A673 (cell line): ENCODE measurements at regions not wholly inside any gene's neighbourhood (a gene's known extent, or its start where the extent isn't known, plus 50 kb on each side); places are given as distances from the start of the nearest gene placed in this dataset.

Source experiments
- EZH2 ChIP-seq: fragments of 200-600 bp; sonication (generic); IDR thresholded peaks from 2 replicates; pipeline ENCODE4 v1.6.1; 2017; ENCODE audit warnings: borderline replicate concordance, low read depth, mild to moderate bottlenecking, mixed read lengths, antibody characterized with exemption, low read length; ENCODE audit not compliant: poor library complexity, severe bottlenecking
- TF ChIP-seq, protein P1 (sequence below): fragments of 300-800, 200-600 bp; sonication (generic); conservative IDR thresholded peaks from 2 replicates; pipeline ENCODE4 v1.5.1; 2017; ENCODE audit warnings: low read depth, mild to moderate bottlenecking, antibody characterized with exemption, low read length, moderate library complexity, mixed read lengths

DNA sequence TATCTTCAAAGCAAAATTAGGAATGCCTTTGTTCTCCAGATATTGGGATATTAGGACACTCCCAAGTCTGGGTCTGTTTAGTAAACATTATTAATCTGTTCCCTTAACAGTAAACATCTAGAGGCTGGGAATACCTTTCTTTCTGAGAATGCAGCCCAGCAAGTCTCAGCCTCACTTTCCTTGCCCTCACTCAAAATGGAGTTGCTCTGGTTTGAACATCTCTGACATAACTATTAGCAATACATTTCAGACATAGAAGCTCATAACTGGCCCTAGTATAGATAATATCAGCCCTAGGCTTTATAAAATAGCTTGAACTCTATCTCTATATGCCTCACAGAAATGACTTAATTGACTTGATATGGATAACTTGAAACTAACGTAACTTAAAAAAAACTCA, 299.8 kb downstream of the SPATA18 start:
- TF ChIP-seq, protein P1, sequence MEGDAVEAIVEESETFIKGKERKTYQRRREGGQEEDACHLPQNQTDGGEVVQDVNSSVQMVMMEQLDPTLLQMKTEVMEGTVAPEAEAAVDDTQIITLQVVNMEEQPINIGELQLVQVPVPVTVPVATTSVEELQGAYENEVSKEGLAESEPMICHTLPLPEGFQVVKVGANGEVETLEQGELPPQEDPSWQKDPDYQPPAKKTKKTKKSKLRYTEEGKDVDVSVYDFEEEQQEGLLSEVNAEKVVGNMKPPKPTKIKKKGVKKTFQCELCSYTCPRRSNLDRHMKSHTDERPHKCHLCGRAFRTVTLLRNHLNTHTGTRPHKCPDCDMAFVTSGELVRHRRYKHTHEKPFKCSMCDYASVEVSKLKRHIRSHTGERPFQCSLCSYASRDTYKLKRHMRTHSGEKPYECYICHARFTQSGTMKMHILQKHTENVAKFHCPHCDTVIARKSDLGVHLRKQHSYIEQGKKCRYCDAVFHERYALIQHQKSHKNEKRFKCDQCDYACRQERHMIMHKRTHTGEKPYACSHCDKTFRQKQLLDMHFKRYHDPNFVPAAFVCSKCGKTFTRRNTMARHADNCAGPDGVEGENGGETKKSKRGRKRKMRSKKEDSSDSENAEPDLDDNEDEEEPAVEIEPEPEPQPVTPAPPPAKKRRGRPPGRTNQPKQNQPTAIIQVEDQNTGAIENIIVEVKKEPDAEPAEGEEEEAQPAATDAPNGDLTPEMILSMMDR = no peak
- no peak for TF ChIP-seq EZH2
